ENCODE measurements at regions not wholly inside any gene's neighbourhood (a gene's known extent, or its start where the extent isn't known, plus 50 kb on each side); places are given as distances from the start of the nearest gene placed in this dataset.

DNA sequence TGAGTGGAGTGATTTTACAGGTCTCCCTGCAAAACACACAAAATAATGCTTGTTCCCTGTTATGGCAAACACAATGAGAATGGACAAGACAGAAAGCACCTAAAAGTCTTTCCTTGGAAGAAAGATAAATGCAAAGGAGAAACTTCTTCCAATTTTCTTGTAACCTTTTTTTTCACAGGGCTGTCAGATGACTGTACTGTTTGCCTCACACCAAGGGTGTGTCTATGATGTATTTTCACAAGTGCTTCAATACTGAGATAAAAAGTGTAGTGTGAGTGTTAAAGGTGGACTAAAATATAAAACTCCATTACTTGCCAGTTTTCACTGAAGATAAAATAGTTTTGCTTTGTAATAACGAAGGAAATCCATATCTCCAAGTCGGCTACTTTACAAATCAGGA lies 194.5 kb downstream of the CENPW start:
- Histone ChIP-seq H3K36me3 (ENCODE audit: insufficient read depth, low read length) (no peaks in the 10 kb centered on the region), H3K4me1 (ENCODE audit: insufficient read depth, low read length) (no peaks in the 10 kb centered on the region), H2AFZ (ENCODE audit: low read length) (no peak overlapping the region), H4K20me1 (ENCODE audit: insufficient read depth, low read length) (no peaks in the 10 kb centered on the region), H3K4me2 (ENCODE audit: insufficient read depth, low read length) (no peak overlapping the region), H3K27me3 (ENCODE audit: insufficient read depth, low read length) (no peaks in the 10 kb centered on the region), H3K27ac (ENCODE audit: low read depth, low read length) (no peak overlapping the region), H3K4me3 (ENCODE audit: insufficient read depth, low read length) (no peak overlapping the region), H3K79me2 (ENCODE audit: insufficient read depth, low read length) (no peaks in the 10 kb centered on the region), H3K9me3 (ENCODE audit: low read depth, low read length) (no peaks in the 10 kb centered on the region)
- no peak for DNase-seq (ENCODE audit: insufficient read length, low spot score, missing footprints)
- TF ChIP-seq, protein P1, sequence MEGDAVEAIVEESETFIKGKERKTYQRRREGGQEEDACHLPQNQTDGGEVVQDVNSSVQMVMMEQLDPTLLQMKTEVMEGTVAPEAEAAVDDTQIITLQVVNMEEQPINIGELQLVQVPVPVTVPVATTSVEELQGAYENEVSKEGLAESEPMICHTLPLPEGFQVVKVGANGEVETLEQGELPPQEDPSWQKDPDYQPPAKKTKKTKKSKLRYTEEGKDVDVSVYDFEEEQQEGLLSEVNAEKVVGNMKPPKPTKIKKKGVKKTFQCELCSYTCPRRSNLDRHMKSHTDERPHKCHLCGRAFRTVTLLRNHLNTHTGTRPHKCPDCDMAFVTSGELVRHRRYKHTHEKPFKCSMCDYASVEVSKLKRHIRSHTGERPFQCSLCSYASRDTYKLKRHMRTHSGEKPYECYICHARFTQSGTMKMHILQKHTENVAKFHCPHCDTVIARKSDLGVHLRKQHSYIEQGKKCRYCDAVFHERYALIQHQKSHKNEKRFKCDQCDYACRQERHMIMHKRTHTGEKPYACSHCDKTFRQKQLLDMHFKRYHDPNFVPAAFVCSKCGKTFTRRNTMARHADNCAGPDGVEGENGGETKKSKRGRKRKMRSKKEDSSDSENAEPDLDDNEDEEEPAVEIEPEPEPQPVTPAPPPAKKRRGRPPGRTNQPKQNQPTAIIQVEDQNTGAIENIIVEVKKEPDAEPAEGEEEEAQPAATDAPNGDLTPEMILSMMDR (IDR thresholded peaks at IDR 0.05; ENCODE audit: extremely low read depth, low read depth, low read length): no peak

DNA sequence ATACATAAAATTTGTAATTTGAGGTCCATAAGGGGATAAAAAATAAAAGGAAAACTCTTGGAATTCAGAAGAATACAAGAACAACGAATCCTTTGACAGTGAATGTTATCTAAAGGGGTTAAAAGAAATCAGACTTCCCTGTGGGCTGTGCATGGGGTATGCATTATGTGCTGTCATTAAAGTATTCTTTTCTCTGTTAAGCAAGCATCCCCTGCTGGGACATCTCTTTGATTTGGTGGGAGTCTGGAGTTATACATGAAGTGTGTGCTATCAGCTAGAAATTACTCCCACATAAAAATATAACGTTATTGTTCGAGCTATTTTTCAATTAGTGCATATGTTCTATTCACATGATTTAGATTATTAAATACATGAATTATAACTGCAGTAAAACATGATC lies 195.2 kb downstream of the CENPW start:
- Histone ChIP-seq H4K20me1 (ENCODE audit: insufficient read depth, low read length) (no peaks in the 10 kb centered on the region), H3K9me3 (ENCODE audit: low read depth, low read length) (no peaks in the 10 kb centered on the region), H3K4me1 (ENCODE audit: insufficient read depth, low read length) (no peaks in the 10 kb centered on the region), H3K27me3 (ENCODE audit: insufficient read depth, low read length) (no peaks in the 10 kb centered on the region), H3K4me3 (ENCODE audit: insufficient read depth, low read length) (no peak overlapping the region), H2AFZ (ENCODE audit: low read length) (no peak overlapping the region), H3K36me3 (ENCODE audit: insufficient read depth, low read length) (no peaks in the 10 kb centered on the region), H3K27ac (ENCODE audit: low read depth, low read length) (no peak overlapping the region), H3K79me2 (ENCODE audit: insufficient read depth, low read length) (no peaks in the 10 kb centered on the region), H3K4me2 (ENCODE audit: insufficient read depth, low read length) (no peak overlapping the region)
- TF ChIP-seq, protein P1 (IDR thresholded peaks at IDR 0.05; ENCODE audit: extremely low read depth, low read depth, low read length): no peak
- DNase-seq (ENCODE audit: insufficient read length, low spot score, missing footprints): no peak

DNA sequence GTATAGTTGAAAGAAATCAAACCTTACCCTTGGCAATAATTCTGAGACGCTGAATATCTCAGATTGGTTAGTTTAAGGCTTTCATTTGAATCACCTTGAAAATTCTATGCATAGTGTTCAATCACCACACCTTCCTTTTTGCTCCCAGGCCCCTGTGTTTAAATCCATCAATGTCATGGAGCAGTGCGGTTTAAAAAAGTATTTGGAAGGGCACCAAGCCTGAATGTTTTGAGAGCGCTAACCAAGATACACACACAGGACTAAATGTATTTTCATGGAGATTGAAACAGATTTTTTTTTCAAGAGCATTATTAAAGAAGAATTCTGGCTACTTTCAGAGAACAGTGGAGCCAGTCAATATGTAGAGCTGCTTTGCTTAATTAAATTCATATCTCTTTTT lies 195.7 kb downstream of the CENPW start:
- Histone ChIP-seq H4K20me1 (ENCODE audit: insufficient read depth, low read length) (no peaks in the 10 kb centered on the region), H3K27ac (ENCODE audit: low read depth, low read length) (no peak overlapping the region), H3K27me3 (ENCODE audit: insufficient read depth, low read length) (no peaks in the 10 kb centered on the region), H2AFZ (ENCODE audit: low read length) (no peak overlapping the region), H3K79me2 (ENCODE audit: insufficient read depth, low read length) (no peaks in the 10 kb centered on the region), H3K9me3 (ENCODE audit: low read depth, low read length) (no peaks in the 10 kb centered on the region), H3K4me1 (ENCODE audit: insufficient read depth, low read length) (no peaks in the 10 kb centered on the region), H3K36me3 (ENCODE audit: insufficient read depth, low read length) (no peaks in the 10 kb centered on the region), H3K4me3 (ENCODE audit: insufficient read depth, low read length) (no peak overlapping the region), H3K4me2 (ENCODE audit: insufficient read depth, low read length) (no peak overlapping the region)
- TF ChIP-seq, protein P1 (IDR thresholded peaks at IDR 0.05; ENCODE audit: extremely low read depth, low read depth, low read length): no peak
- no peak for DNase-seq (ENCODE audit: insufficient read length, low spot score, missing footprints)

DNA sequence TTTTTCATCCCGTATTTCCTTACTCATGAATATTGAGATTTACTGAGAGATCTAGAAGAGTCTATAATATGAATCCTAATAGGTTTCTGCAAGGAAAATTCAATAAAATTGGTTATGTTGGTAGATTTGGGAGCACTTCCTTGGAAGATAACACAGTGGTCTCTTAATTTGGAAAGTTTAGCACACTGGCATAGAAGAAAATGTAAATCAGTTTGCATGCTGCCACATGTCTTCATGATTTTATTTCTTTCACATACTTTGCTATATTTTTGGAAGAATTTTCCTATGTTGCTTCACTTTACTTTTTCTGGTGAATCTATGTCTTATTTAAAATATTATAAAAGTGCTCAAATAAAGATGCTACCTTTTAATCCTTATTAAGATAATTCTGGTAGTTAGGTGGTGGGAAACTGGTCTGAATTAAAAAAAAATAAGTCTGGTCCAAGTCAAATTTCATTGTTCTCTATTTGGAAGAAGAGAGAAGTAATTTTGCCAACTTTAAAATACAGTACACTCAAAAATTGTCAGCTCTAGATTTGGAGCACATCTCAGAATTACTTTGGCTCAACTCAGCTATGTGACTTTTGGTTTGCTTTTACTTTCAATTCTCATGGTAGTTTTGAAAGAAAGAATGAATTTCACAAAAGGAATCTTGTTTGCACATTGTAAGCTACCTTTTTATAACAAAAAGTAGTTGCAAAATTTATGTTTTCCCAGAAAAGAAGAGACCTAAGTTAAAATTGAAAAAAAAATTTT lies 197.3 kb downstream of the CENPW start:
- Histone ChIP-seq H3K9me3 (ENCODE audit: low read depth, low read length) (no peaks in the 10 kb centered on the region), H3K36me3 (ENCODE audit: insufficient read depth, low read length) (no peaks in the 10 kb centered on the region), H4K20me1 (ENCODE audit: insufficient read depth, low read length) (no peaks in the 10 kb centered on the region), H3K4me1 (ENCODE audit: insufficient read depth, low read length) (no peaks in the 10 kb centered on the region), H3K27ac (ENCODE audit: low read depth, low read length) (no peak overlapping the region), H3K4me3 (ENCODE audit: insufficient read depth, low read length) (no peak overlapping the region), H3K27me3 (ENCODE audit: insufficient read depth, low read length) (no peaks in the 10 kb centered on the region), H3K4me2 (ENCODE audit: insufficient read depth, low read length) (no peak overlapping the region), H3K79me2 (ENCODE audit: insufficient read depth, low read length) (no peaks in the 10 kb centered on the region), H2AFZ (ENCODE audit: low read length) (no peak overlapping the region)
- TF ChIP-seq, protein P1 (IDR thresholded peaks at IDR 0.05; ENCODE audit: extremely low read depth, low read depth, low read length): no peak
- no peak for DNase-seq (ENCODE audit: insufficient read length, low spot score, missing footprints)

Measured in osteoblast (primary cell).